ENCODE measurements at regions not wholly inside any gene's neighbourhood (a gene's known extent, or its start where the extent isn't known, plus 50 kb on each side); places are given as distances from the start of the nearest gene placed in this dataset.

- no peak for DNase-seq
Measured at GRCh38 chr11:97814325-97814959, 1206.3 kb upstream of the CNTN5 start.

- no peak for DNase-seq
Measured at GRCh38 chr11:97815667-97816066, 1205.1 kb upstream of the CNTN5 start.

- DNase-seq, result no peak
Measured at GRCh38 chr11:97832451-97832850, 1188.3 kb upstream of the CNTN5 start.

- no peak for DNase-seq
Measured at GRCh38 chr11:97833412-97833811, 1187.3 kb upstream of the CNTN5 start.

GRCh38 chr11:97844016-97844415 lies 1176.7 kb upstream of the CNTN5 start:
- no peak for DNase-seq

GRCh38 chr11:97847730-97848129 lies 1173.0 kb upstream of the CNTN5 start:
- no peak for DNase-seq

- DNase-seq, result no peak
Measured at GRCh38 chr11:97850701-97851100, 1170.0 kb upstream of the CNTN5 start.

GRCh38 chr11:97854357-97854756 lies 1166.4 kb upstream of the CNTN5 start:
- DNase-seq, result no peak

GRCh38 chr11:97854877-97855276 lies 1165.9 kb upstream of the CNTN5 start:
- no peak for DNase-seq

- no peak for DNase-seq
Measured at GRCh38 chr11:97856666-97857065, 1164.1 kb upstream of the CNTN5 start.

GRCh38 chr11:97860237-97860636 lies 1160.5 kb upstream of the CNTN5 start:
- no peak for DNase-seq

- no peak for DNase-seq
Measured at GRCh38 chr11:97862021-97862420, 1158.7 kb upstream of the CNTN5 start.

- DNase-seq, result no peak
Measured at GRCh38 chr11:97865424-97866012, 1155.2 kb upstream of the CNTN5 start.

GRCh38 chr11:97871816-97872215 lies 1148.9 kb upstream of the CNTN5 start:
- DNase-seq, result no peak

GRCh38 chr11:97880209-97880608 lies 1140.5 kb upstream of the CNTN5 start:
- DNase-seq, result no peak

- DNase-seq, result no peak
Measured at GRCh38 chr11:97883086-97883485, 1137.7 kb upstream of the CNTN5 start.

GRCh38 chr11:97888641-97889040 lies 1132.1 kb upstream of the CNTN5 start:
- DNase-seq, result no peak

GRCh38 chr11:97890466-97890865 lies 1130.3 kb upstream of the CNTN5 start:
- DNase-seq, result no peak

- DNase-seq, result no peak
Measured at GRCh38 chr11:97893612-97894011, 1127.1 kb upstream of the CNTN5 start.

- DNase-seq, result no peak
Measured at GRCh38 chr11:97894978-97895377, 1125.8 kb upstream of the CNTN5 start.

- no peak for DNase-seq
Measured at GRCh38 chr11:97895572-97895971, 1125.2 kb upstream of the CNTN5 start.

GRCh38 chr11:97902828-97903227 lies 1117.9 kb upstream of the CNTN5 start:
- no peak for DNase-seq

- DNase-seq, result no peak
Measured at GRCh38 chr11:97905101-97905500, 1115.6 kb upstream of the CNTN5 start.

GRCh38 chr11:97905671-97906070 lies 1115.1 kb upstream of the CNTN5 start:
- no peak for DNase-seq

- DNase-seq, result no peak
Measured at GRCh38 chr11:97908354-97908753, 1112.4 kb upstream of the CNTN5 start.
